ENCODE measurements at regions not wholly inside any gene's neighbourhood (a gene's known extent, or its start where the extent isn't known, plus 50 kb on each side); places are given as distances from the start of the nearest gene placed in this dataset.

DNA sequence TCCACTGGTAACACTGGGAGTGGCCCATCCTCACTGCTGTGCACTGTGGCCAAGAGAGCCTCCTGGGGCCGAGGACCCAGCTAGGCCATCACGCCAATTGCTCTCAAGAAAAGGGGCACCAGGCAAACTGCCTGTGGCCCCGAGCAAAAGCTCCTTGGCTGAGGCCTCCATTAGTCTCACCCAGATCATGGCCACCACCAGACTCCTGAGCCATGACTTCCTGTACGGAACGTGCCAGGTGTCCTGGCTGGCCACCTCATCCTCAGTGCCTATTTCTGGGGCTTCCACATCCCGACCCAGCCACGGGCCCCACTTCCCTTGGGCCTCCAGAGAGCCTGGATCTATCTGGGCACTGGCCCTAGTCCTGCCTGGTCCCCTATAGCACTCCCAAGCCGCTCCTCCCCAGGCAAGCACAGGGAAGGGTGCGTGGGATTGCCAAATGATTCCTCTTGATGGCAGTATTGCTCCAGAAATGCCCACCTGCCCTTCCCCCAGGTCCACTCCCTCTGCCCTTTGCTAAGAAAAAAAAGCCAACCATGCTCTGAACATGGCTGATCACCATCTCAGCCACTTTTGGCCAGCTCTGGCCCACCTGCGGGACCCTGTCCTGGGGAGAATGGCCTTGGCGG is 212.6 kb upstream of the AGTR2 start:
- TF ChIP-seq, protein P1, sequence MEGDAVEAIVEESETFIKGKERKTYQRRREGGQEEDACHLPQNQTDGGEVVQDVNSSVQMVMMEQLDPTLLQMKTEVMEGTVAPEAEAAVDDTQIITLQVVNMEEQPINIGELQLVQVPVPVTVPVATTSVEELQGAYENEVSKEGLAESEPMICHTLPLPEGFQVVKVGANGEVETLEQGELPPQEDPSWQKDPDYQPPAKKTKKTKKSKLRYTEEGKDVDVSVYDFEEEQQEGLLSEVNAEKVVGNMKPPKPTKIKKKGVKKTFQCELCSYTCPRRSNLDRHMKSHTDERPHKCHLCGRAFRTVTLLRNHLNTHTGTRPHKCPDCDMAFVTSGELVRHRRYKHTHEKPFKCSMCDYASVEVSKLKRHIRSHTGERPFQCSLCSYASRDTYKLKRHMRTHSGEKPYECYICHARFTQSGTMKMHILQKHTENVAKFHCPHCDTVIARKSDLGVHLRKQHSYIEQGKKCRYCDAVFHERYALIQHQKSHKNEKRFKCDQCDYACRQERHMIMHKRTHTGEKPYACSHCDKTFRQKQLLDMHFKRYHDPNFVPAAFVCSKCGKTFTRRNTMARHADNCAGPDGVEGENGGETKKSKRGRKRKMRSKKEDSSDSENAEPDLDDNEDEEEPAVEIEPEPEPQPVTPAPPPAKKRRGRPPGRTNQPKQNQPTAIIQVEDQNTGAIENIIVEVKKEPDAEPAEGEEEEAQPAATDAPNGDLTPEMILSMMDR (conservative IDR thresholded peaks at IDR 0.05; ENCODE audit: low read depth, low read length) = 0 out of 2 replicates have a peak, but pooled peaks have one; percentile 23
- no peak for TF ChIP-seq EZH2 (IDR thresholded peaks at IDR 0.05; ENCODE audit: borderline replicate concordance, low read depth, low read length, poor library complexity, severe bottlenecking)

All from A673 (cell line).